ENCODE measurements at regions not wholly inside any gene's neighbourhood (a gene's known extent, or its start where the extent isn't known, plus 50 kb on each side); places are given as distances from the start of the nearest gene placed in this dataset.

DNA sequence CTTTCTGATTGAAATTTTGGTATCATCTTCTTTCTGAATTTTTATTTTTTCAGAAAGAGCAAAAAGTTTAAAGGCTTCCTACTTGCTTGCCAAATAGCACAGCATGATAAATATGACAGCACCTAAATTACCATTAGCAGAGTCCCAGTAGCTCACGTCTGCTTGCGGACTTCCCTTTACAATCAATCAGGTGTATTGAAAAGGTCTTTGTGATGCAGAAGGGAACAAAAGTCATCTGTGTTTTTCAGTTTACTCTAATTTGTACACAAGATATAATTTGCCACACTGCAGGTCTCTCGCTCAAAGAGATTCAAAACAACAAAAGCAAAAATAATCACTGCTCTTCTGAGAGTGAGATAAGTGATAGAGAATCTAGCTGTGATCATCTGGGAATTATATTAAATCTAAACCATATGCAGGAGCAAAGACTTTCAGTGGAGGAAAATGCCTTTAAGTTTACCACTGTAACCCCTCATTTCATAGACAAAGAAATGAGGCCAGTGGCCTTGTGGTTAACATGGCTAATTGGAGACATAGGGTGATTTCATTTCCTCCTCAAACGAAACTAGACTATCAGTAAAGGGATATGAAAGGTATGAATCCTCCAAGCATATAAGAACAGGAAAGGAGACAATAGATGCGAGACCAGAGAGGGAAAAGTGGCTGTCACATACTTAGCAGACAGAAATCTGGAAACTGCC, 240.8 kb upstream of the TMPO start:
- no peak for DNase-seq (ENCODE audit: extremely low read depth in 1 of 11, low read depth in 9 of 11, low spot score in 4 of 11)

DNA sequence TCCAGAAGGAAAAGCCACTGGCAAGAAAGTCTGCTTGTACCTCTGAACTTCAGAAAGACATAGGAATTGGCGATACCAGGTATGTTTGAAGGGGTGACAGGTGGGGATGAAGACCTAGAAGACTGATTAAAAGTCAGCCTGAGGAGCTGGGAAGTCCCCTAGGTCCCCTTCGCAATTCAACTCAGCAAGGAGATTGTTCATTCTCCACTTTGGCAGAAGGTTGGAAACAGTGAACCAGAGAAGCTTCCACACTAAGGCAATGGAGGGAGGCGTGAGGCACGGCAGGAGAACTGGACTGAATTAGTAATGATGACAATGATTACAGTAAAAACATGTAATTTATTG, 240.3 kb upstream of the TMPO start:
- DNase-seq (ENCODE audit: extremely low read depth in 1 of 11, low read depth in 9 of 11, low spot score in 4 of 11), result no peak

DNA sequence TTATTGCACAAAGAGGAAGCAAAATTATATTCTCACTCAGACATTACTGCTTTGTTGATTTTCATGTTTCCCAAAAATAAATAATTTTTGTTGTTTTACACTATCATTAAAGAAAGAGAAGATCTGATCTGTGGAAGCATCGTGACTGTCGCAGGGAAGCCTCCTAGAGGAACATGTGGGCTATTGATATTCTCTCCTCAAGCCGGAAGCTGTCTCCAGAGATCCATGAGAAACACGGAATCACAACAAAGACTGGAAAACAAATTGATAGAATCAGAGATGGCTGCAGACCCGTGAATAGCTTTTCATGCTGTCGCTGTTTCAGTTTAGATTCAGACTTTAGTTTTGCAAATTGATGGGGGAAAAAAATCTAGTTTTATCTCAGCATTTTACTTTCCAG, 235.2 kb upstream of the TMPO start:
- no peak for DNase-seq (ENCODE audit: extremely low read depth in 1 of 11, low read depth in 9 of 11, low spot score in 4 of 11)

DNA sequence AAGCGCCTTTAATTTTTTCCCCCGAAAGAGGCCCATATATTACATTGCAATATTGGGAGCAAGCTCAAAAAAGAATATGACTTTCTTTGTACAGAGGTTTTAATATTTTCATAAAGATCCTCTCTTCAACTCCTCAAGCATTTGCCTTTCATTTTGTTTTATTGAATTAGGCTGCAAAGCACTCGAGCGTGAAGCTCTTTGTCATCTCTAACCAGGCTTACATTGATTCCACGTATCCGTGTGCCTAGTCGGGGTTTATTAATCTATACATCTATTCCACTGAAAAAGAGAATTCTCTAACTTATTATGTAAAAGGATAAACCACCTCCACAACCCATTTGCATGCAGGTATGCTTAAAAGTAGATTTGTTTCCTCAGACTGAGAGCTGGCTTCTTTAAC, 234.8 kb upstream of the TMPO start:
- no peak for DNase-seq (ENCODE audit: extremely low read depth in 1 of 11, low read depth in 9 of 11, low spot score in 4 of 11)

DNA sequence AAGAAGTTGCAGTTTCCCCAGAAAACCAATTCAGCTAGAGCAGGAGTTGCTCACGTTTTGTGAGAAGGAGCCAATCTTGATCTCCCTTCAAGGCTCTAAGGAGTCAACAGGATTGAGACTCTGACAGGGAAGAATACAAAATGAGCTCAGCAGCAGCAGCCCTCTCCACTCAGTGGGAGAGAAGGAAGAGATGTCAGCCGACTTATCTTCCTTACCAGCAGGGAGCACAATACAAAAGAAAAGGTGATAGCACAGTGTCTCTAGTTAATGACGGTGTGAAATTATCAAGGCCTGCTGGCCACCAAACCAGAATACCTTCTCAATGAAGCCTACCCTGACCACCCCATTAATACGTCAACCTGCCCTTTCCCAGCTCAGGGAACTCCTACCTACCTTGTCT, 223.6 kb upstream of the TMPO start:
- no peak for DNase-seq (ENCODE audit: extremely low read depth in 1 of 11, low read depth in 9 of 11, low spot score in 4 of 11)

DNA sequence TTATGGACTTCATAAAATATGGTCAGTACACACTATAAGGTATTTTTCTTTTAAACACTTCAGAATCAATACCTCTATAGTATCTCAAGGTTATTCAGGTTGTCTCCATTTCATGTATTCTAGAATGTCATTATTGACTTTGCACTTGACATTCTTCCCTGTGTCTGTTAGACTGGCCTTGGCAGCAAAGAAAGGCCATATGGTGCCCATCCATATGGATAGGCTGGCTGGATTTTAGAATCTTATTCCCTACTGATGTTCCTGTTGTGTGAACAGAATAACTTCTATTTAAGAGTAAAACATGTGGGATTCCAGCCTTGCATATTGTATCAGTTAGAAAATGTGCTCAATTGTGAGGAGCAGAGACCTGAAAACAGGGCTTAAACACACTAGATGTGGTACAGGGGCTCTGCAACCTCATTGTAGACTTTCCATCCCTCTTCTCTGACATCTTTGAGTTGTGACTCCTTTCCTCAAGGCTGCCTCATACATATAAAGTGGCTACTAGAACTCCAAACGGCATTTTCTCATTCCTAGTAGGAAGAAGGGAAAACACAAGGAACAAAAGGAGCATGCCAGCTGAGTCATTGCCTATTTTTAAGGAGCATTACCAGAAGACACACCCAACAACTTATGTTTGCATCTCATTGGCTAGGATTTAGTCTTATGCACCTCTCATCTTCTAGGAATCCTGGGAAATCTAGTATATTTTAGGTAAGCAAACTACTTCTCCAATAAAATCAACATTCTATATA, 221.2 kb upstream of the TMPO start:
- no peak for DNase-seq (ENCODE audit: extremely low read depth in 1 of 11, low read depth in 9 of 11, low spot score in 4 of 11)

DNA sequence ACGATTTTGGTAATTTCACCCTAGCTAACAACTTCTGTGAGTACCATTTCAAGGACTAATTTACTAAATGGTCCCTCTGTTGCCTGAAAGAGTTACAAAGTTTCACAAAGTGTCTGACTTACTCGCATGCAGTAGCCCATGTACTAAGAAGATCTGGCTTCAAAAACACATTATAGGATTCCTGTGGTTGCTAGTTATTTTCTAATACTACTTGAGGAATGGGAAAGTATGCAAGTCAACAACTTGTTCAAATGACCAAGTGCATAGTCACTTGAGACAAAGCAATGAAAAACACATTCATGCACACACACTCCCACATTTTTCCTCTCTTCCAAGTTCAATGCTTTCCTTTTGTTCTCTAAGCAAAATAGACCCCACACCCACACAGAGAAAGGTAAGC, 219.7 kb upstream of the TMPO start:
- DNase-seq (ENCODE audit: extremely low read depth in 1 of 11, low read depth in 9 of 11, low spot score in 4 of 11), result no peak

DNA sequence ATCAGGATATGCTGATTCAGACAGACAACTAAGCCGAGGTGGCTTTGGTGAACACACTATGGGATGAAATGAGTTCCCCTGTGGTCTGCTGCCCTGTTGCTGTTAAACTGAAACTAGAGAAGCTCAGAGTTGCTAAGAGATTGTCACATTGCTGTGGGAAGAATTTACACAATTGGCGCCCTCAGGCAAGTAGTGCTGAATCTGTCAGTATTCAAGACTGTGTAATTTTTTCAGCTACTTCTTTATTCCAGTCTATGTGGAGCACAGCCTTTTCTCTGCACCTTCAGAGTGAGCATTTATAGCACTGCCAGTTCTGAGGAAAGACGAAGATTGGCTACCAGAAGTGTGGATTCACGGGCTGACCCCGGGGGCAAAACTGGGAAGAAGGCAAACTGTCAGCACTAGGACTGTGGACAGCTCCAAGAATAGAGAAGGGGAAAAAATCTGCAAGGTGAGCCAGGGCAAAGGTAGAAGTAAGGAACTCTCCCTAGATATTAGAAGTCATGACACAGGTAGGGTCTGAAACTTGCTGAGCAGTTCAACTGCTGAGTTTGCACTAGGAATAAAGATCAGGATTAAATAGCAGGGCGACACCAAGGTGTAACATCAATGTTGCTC, 218.8 kb upstream of the TMPO start:
- DNase-seq (ENCODE audit: extremely low read depth in 1 of 11, low read depth in 9 of 11, low spot score in 4 of 11), result peak in 7 of 11 donors; percentile 5 to 14 (median 12)

DNA sequence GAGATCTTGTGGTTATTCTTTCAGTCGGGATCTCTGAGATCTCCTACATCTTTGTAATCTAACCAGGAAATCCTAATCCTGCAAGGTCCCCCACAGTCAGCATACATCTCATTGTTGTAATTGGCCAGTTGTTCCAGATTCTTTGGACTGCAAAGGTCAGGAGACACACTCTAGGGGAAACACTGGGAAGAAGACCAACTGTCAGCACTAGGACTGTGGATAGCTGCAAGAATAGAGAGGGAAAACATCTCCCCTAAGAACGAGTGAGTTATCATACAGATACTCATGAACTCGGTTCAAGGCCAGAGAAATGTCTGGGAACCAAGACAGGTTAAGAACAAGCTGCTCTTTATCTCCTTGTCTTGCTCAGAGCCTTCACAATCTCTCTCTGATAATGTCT, 217.9 kb upstream of the TMPO start:
- DNase-seq (ENCODE audit: extremely low read depth in 1 of 11, low read depth in 9 of 11, low spot score in 4 of 11), result no peak

DNA sequence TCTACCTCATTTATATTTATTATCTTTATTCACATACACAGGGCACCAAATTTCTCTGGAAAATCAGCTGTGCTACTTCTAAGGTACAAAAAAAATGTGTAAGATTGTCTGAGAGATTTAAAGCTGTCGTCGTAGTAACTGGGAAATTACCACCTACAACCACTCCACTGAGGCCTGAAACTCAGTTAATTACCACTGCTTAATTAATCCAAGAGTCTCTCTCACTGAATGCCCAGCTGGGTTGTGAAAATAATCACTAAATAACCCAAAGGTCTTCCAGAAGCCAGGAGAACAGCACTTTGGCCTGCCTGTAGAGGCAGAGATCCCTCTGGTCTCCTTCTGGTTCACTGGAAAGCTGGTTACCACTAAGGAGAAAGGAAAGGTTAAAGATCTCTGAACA, 207.2 kb upstream of the TMPO start:
- no peak for DNase-seq (ENCODE audit: extremely low read depth in 1 of 11, low read depth in 9 of 11, low spot score in 4 of 11)

DNA sequence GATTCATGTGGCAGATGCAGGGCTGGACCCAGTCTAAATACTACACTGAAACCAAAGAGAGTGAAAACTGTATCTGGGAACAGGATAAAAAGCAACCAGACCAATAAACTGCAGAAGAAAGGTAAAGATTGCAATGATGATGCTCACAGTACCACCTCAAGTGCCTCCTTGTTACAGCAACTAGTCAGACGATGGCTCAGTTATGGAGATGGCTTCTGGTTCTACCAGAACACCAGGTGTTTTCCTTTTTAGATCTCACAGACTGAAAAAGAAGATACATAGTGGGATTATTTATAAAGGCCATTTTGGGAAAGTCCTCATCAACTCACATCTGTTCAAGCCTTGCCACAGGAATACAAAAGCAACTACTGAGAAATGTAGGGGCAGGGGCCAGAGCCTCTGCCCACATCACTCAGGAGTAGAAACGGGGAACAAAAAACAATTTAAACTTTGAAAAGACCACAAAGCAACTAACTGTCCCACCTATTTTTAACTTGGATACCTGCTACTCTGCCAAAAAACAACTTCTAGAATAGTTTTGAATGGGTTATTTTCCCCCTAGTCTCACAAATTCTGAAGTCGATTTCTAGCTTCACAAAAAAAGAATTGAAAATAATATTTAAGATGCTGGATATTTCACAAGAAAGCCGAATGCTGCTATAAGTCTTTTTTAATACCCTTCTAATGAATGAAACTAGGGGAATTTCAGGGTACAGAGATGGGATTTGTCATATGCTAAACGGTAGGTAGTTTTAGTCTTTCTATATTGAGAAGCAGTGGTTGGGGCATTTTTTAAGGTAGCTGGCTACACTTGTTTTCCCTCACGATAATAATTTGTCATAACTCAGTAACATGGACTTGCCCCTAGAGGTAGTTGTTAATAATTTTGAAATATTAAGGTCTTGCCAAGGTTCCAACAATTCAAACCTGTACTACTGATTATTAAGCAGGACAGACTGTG, 197.2 kb upstream of the TMPO start:
- DNase-seq (ENCODE audit: extremely low read depth in 1 of 11, low read depth in 9 of 11, low spot score in 4 of 11), result no peak

DNA sequence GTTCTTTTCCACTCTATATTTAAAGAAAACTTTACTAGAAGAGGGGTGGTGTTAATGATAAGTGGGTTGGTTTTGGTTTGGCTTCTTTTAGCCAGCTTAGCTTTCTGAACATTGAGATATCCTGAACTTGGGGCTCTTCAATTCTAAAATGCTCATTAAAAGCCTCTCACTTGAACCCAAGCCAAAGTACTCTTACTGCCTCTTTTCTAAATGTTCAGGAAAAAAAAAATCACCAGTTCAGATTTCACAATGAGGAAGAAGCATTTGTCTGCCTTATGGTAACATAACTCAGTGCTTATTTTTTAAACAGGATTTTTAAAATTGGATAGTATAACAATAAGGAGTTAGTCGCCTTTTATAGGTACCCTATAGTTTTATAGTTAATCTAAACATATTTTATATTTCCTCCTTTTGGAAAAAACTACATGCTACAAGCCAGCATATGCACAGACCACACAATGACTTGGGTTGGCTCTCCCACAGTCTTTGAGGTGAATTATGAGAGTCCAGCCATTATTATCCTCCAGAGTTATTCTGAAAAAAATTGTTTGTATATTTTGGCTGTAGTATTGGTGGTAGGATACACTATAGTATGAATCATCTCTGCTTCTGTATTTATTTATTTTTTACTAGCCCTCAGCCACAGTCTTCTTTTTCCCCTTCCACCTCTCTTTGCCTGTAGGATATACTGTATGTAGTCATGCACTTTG, 195.5 kb upstream of the TMPO start:
- DNase-seq (ENCODE audit: extremely low read depth in 1 of 11, low read depth in 9 of 11, low spot score in 4 of 11), result peak in 1 of 11 donors; percentile 4

DNA sequence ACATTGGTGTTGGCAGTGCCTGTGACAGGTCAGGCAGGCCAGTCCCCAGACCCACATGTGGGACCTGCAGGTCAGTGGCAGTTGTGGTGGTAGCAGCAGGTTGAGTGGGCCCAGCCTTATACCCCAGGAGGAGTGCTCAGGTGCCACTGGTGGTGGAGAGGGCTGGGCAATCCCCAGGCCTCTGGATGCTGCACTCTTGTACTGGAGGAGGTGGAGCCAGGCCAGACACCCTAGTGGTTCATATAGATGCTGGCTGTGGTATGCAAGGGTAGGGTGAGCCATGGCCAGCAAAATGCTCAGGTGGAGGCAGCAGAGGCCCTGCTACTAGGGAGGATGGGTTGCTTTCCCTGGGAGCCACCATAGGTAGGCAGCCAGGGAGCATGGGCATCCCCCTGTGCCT, 190.4 kb upstream of the TMPO start:
- DNase-seq (ENCODE audit: extremely low read depth in 1 of 11, low read depth in 9 of 11, low spot score in 4 of 11), result no peak

DNA sequence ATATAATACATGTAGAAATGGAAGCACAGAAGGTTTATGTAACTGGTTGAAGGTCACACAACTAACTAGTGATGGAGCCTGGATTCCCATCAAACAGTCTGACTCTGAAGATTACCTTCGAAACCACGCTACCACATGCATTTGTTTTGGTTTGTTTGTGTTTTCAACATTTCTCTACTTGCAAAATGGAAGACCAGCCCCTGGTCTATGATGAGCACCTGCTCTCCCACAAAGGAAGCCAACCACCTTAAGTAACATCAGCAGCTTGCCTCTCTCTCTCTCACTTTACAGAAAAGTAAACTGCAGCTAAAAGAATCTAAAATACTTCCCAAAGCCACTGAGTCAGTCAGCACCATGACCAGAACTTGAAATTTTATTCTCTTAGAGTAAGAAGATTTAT, 186.9 kb upstream of the TMPO start:
- DNase-seq (ENCODE audit: extremely low read depth in 1 of 11, low read depth in 9 of 11, low spot score in 4 of 11), result no peak

DNA sequence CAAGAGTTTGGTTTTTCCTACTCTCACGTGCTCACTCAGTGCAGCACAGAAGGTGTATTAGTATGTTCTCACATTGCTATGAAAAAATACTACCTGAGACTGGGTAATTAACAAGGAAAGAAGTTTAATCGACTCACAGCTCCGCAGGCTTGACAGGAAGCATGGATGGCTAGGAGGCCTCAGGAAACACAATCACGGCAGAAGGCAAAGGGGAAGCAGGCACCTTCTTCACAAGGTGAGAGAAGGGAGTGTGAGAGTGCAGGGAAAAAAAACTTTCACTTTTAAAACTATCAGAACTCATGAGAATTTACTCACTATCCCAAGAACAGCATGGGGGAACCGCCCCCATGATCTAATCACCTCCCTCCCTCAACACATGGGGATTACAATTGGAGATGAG, 185.8 kb upstream of the TMPO start:
- DNase-seq (ENCODE audit: extremely low read depth in 1 of 11, low read depth in 9 of 11, low spot score in 4 of 11), result no peak

DNA sequence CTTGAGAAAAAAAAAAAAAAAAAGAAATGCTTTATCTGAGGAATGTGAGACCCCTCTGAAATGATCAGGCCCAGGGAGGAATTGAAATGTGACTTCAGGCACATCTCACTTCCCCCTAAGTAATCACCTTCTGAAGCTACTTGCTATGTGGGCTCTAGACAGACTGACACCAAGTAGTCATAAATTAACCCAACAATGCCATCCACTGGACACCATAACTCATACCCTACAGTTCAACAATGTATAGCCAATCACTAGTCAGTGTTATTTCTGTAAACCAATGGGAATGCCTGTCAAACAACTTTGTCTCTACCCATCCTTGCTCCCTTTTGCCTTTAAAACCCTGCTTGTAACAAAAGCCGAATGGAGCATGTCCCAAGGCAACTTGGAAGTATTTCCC, 182.7 kb upstream of the TMPO start:
- no peak for DNase-seq (ENCODE audit: extremely low read depth in 1 of 11, low read depth in 9 of 11, low spot score in 4 of 11)

DNA sequence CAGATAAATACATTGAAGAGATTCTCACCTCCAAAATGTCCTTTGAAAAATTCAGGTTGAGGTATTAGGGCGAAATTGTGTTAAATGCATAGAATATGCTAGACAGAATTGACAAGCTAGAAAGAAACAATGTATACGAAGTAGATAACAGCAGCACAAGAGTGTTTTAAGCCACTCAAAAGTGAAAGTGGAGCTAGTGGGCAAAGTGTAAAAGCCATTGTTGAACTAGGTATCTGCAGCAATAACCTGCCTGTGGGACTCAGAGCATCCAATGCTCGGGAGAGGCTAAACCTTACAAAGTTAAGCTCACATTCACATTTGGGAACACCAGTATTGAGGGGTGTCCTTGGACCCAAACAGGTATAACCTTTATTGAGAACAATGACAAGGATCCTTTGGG, 180.6 kb upstream of the TMPO start:
- no peak for DNase-seq (ENCODE audit: extremely low read depth in 1 of 11, low read depth in 9 of 11, low spot score in 4 of 11)

DNA sequence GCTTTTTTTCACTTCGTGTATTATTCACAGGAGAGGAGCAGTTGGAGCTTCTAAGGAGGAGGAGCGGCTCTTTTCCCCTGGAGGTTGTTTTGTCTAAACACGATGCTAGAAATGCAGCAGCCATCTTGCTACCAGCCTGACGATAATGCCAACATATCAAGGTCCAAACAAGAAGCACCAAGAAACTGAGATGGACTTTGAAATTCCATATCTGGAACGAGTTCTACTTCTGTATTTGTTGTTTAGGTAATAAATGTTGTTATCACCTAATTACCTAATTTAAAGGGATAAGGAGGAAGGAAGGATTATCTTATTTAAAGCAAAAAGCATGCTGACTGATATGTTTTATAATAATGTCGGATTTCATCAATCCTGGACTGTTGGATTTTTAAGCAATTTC, 174.4 kb upstream of the TMPO start:
- DNase-seq (ENCODE audit: extremely low read depth in 1 of 11, low read depth in 9 of 11, low spot score in 4 of 11), result no peak

DNA sequence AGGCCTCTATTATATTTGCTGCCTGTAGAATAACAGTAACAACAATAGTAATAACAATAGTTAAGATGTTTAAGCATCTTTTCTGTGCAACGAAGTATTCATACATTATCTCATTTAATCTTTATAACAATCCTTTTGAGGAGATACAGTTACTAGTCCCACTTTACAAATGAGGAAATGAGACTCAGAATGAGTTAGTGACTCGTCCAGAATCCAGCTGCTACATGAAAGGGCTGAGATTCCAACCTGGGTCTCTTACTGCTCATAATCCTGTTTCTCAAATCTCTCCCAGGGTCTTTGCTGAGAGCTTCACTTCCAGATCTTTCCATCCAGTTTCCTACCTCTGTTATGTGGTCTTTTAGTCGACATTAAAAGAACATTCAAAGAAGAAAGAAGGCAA, 173.7 kb upstream of the TMPO start:
- no peak for DNase-seq (ENCODE audit: extremely low read depth in 1 of 11, low read depth in 9 of 11, low spot score in 4 of 11)
